ENCODE measurements at regions not wholly inside any gene's neighbourhood (a gene's known extent, or its start where the extent isn't known, plus 50 kb on each side); places are given as distances from the start of the nearest gene placed in this dataset.

DNA sequence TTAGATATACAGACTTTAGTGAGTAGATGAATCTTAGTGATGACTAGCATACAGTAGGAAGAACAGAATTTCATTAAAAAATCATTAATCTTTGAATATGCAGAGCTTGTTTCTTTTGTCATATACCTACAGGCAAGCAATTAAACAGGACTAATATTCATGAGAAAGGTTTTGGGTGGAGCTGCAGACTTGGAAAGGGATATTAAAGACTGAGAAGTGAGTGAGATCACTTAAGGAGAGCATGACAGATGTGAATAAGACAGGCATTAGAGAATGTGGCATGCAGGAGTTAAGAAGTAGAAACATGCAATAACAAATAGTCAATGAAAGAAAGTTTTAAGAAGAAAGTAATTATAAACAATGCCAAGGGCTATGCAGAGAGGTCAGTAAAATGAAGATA is 187.7 kb downstream of the TMTC3 start:
- Histone ChIP-seq H3K4me1 (peaks cover 0 to 4% (median 0%) of the 10 kb centered on the region in 4 donors), H3K4me3 (no peak overlapping the region), H3K27me3 (no peaks in the 10 kb centered on the region), H3K36me3 (no peaks in the 10 kb centered on the region), H3K9me3 (no peaks in the 10 kb centered on the region), H3K27ac (no peak overlapping the region)
- DNase-seq (no peak), ATAC-seq (ENCODE audit: low FRiP score in 2 of 2) (no peak)
- no peak for TF ChIP-seq POLR2A (IDR thresholded peaks at IDR 0.05)
- TF ChIP-seq, protein P1, sequence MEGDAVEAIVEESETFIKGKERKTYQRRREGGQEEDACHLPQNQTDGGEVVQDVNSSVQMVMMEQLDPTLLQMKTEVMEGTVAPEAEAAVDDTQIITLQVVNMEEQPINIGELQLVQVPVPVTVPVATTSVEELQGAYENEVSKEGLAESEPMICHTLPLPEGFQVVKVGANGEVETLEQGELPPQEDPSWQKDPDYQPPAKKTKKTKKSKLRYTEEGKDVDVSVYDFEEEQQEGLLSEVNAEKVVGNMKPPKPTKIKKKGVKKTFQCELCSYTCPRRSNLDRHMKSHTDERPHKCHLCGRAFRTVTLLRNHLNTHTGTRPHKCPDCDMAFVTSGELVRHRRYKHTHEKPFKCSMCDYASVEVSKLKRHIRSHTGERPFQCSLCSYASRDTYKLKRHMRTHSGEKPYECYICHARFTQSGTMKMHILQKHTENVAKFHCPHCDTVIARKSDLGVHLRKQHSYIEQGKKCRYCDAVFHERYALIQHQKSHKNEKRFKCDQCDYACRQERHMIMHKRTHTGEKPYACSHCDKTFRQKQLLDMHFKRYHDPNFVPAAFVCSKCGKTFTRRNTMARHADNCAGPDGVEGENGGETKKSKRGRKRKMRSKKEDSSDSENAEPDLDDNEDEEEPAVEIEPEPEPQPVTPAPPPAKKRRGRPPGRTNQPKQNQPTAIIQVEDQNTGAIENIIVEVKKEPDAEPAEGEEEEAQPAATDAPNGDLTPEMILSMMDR (IDR thresholded peaks at IDR 0.05): no peak
- TF ChIP-seq POLR2AphosphoS5 (IDR thresholded peaks at IDR 0.05): no peak
- no peak for TF ChIP-seq EP300 (IDR thresholded peaks at IDR 0.05)

- H3K9me3 ChIP-seq: no peaks in the 10 kb centered on the region
- no peak for ATAC-seq (ENCODE audit: low FRiP score in 2 of 2)
- no peaks in the 10 kb centered on the region for H3K36me3 ChIP-seq
- no peak overlapping the region for H3K27ac ChIP-seq
- H3K4me1 ChIP-seq: no peaks in the 10 kb centered on the region
- TF ChIP-seq POLR2AphosphoS5 (IDR thresholded peaks at IDR 0.05) (peak in 1 of 2 donors; percentile 14), POLR2A (IDR thresholded peaks at IDR 0.05) (no peak), EP300 (IDR thresholded peaks at IDR 0.05) (no peak)
- TF ChIP-seq, protein P1 (IDR thresholded peaks at IDR 0.05): no peak
- no peak overlapping the region for H3K4me3 ChIP-seq
- no peak for DNase-seq
- WGBS, 2 donors: 72 to 84% methylated on average over 3 of the region's 3 CpGs
- H3K27me3 ChIP-seq: no peaks in the 10 kb centered on the region
Observed at GRCh38 chr12:88334271-88334670, 192.2 kb downstream of the TMTC3 start.

- no peak for DNase-seq
- 72 to 73% methylated on average over 8 of the region's 8 CpGs for WGBS, 2 donors
Observed at GRCh38 chr12:88336076-88336739, 194.1 kb downstream of the TMTC3 start.

GRCh38 chr12:88338486-88338885 is 196.4 kb downstream of the TMTC3 start:
- no peaks in the 10 kb centered on the region for H3K36me3 ChIP-seq
- no peak for ATAC-seq (ENCODE audit: low FRiP score in 2 of 2)
- H3K9me3 ChIP-seq: no peaks in the 10 kb centered on the region
- H3K27ac ChIP-seq: no peak overlapping the region
- WGBS, 2 donors: 0% methylated on average over 1 of the region's 1 CpG
- H3K27me3 ChIP-seq: no peaks in the 10 kb centered on the region
- no peaks in the 10 kb centered on the region for H3K4me1 ChIP-seq
- no peak for TF ChIP-seq POLR2A (IDR thresholded peaks at IDR 0.05)
- no peak for TF ChIP-seq POLR2AphosphoS5 (IDR thresholded peaks at IDR 0.05)
- TF ChIP-seq EP300 (IDR thresholded peaks at IDR 0.05): no peak
- TF ChIP-seq, protein P1 (IDR thresholded peaks at IDR 0.05): no peak
- DNase-seq: no peak
- no peak overlapping the region for H3K4me3 ChIP-seq

More at GRCh38 chr12:88336076-88336739, 194.1 kb downstream of the TMTC3 start:
- no peaks in the 10 kb centered on the region for H3K27me3 ChIP-seq
- no peak overlapping the region for H3K27ac ChIP-seq
- no peak overlapping the region for H3K4me3 ChIP-seq
- H3K9me3 ChIP-seq: no peaks in the 10 kb centered on the region
- H3K36me3 ChIP-seq: no peaks in the 10 kb centered on the region
- no peaks in the 10 kb centered on the region for H3K4me1 ChIP-seq
- TF ChIP-seq POLR2AphosphoS5 (IDR thresholded peaks at IDR 0.05): no peak
- TF ChIP-seq EP300 (IDR thresholded peaks at IDR 0.05): no peak
- no peak for TF ChIP-seq POLR2A (IDR thresholded peaks at IDR 0.05)
- TF ChIP-seq, protein P1 (IDR thresholded peaks at IDR 0.05): no peak
- ATAC-seq (ENCODE audit: low FRiP score in 2 of 2): no peak

All from upper lobe of left lung (tissue), 6 donors.